GM10248 (cell line): ENCODE measurements at regions not wholly inside any gene's neighbourhood (a gene's known extent, or its start where the extent isn't known, plus 50 kb on each side); places are given as distances from the start of the nearest gene placed in this dataset.

Experiments
- CTCF ChIA-PET: fragments of 300-600 bp; sonication (Branson Sonifier 250); formaldehyde crosslinking; extraction: SDS; loops from one replicate; lab custom pipeline; 2021; ENCODE audit warnings: antibody characterized with exemption; lab: Yijun Ruan, JAX
- POLR2A ChIA-PET: fragments of 350-650 bp; sonication (Branson Sonifier 250); formaldehyde crosslinking; extraction: SDS; loops from one replicate; lab custom pipeline; 2020; ENCODE audit warnings: antibody characterized with exemption; lab: Yijun Ruan, JAX
- DNase-seq: peaks from one replicate; pipeline ENCODE4 v3.0.0; 2012; ENCODE audit errors: extremely low spot score
- CTCF ChIP-seq: IDR thresholded peaks from 2 replicates; pipeline ENCODE4 v1.5.1; 2012; ENCODE audit warnings: mild to moderate bottlenecking, low read depth; ENCODE audit errors: extremely low read depth, missing control alignments, control extremely low read depth

DNA sequence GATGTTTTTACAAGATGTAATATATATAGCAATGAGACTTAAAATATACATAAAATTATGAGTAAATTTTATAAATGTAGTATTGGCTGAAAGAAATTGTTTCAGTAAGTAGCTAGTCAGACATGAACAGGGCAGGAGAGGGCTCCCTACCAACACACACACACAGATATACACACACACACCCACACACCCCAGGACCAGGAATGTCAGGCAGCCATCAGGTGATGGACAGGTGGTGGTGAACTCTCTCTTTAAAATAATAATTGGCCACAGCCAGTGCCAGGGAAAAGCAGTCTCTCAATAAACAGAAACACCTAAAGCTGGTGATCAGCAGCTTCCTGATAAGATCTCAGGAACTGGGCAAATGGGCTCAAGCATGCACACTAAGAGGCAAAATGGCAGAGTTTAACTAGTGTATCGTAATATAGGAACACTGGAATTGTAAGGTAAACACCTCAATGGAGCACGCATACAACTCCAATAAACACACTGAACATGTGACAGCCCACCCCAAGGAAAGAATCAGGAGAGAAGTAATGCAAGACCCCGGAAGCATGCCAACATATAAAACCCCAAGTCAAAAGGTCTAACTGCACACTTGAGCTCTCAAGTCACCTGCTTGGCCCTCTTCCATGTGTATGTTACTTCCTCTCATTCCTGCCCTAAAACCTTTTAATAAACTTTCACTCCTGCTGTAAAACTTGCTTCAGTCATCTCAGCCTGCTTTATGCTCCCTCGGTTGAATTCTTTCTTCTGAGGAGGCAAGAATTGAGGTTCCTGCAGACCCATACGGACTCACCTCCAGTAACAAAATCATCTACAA, 1034.1 kb upstream of the SEMA6D start:
- ChIA-PET CTCF (interaction anchor here (0.7 kb wide), 1 partner anchor 13 kb away, joined by 3 read pairs; no protein-coding TSS in a partner anchor), POLR2A (no interaction called here)
- no peak for TF ChIP-seq CTCF
- no peak for DNase-seq

DNA sequence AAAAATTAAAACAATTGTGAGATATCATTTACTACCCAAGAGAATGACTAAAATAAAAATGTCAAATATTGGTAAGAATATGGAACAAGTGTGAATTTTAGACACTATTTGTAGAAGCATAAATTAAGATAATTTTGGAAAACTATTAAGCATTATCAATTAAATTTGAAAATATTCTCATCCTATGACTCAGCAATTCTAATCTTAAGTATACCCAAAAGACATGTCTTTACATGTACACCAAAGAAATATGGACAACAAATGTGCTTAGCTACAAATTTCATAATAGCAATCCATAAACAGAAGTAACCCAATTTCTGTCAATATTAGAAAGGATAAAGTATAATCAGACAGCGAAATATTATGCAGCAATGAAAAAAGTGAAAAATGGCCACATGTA, 1032.2 kb upstream of the SEMA6D start:
- no peak for TF ChIP-seq CTCF
- ChIA-PET CTCF (no interaction called here), POLR2A (no interaction called here)
- no peak for DNase-seq

- CTCF ChIA-PET = no interaction called here
- TF ChIP-seq CTCF = no peak
- POLR2A ChIA-PET = no interaction called here
- no peak for DNase-seq
These were observed 1031.6 kb upstream of the SEMA6D start for GRCh38 chr15:46685681-46686080.

DNA sequence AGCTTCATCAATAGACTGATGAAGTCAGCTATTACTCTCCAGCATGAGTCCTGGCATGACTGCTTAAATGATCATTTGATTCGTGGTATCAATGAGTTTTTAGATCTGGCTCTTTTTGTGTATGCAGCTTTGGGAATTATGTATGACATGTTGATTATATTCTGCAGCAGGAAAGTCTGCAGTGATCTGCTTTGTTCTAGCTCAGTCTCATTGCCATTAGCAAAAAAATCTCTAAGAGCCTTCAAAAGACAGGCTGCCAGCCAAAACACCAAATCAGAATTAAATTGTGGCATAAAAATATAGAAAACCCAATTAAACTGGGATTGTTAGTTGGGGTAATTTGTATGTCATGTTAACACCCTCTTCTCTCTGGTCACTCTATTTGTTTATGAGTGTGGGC, 1021.0 kb upstream of the SEMA6D start:
- no peak for DNase-seq
- ChIA-PET CTCF (interaction anchor here (0.6 to 0.9 kb wide), 2 partner anchors 13 to 16 kb away, joined by 3 to 5 read pairs; no protein-coding TSS in a partner anchor), POLR2A (no interaction called here)
- TF ChIP-seq CTCF = no peak

GRCh38 chr15:46701346-46701745, 1016.0 kb upstream of the SEMA6D start:
- no peak for TF ChIP-seq CTCF
- DNase-seq = no peak
- POLR2A ChIA-PET = no interaction called here
- CTCF ChIA-PET = no interaction called here

GRCh38 chr15:46701896-46702295, 1015.4 kb upstream of the SEMA6D start:
- CTCF ChIA-PET = no interaction called here
- TF ChIP-seq CTCF = no peak
- POLR2A ChIA-PET = no interaction called here
- DNase-seq = no peak
